ENCODE measurements at regions not wholly inside any gene's neighbourhood (a gene's known extent, or its start where the extent isn't known, plus 50 kb on each side); places are given as distances from the start of the nearest gene placed in this dataset.
A peak's percentile ranks its signal among the peaks of the same experiment; 100 is the strongest.

- no peak overlapping the region for H3K4me3 ChIP-seq (ENCODE audit: low read length)
- TF ChIP-seq CTCF (conservative IDR thresholded peaks at IDR 0.05; ENCODE audit: low read depth, low read length), result no peak
- DNase-seq (ENCODE audit: low read depth), result no peak
These were observed 740.7 kb downstream of the TNS3 start for GRCh38 chr7:46841248-46841647.

GRCh38 chr7:46839651-46840050 is 742.3 kb downstream of the TNS3 start:
- no peak overlapping the region for H3K4me3 ChIP-seq (ENCODE audit: low read length)
- TF ChIP-seq CTCF (conservative IDR thresholded peaks at IDR 0.05; ENCODE audit: low read depth, low read length), result no peak
- peak; percentile 36 for DNase-seq (ENCODE audit: low read depth)

DNA sequence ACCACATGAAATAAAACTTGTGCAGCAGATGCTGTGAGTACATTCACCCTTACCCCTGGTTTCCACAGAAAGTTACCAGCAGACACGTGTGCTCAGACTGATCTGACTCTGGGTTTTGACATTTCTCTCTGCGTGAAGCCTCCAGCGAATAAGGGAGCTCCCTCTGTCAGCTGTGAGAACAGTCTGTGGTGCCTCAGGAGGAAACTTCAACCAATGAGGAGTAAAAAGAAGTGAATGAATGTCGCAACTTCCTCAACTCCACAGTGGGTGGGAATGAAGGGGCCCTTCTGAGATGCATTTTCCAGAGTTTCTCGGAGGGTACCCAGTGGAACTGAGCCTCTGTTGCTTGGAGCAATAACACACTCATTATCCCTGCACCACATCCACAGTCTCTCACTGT is 743.4 kb downstream of the TNS3 start:
- TF ChIP-seq CTCF (conservative IDR thresholded peaks at IDR 0.05; ENCODE audit: low read depth, low read length), result no peak
- H3K4me3 ChIP-seq (ENCODE audit: low read length), result no peak overlapping the region
- no peak for DNase-seq (ENCODE audit: low read depth)

DNA sequence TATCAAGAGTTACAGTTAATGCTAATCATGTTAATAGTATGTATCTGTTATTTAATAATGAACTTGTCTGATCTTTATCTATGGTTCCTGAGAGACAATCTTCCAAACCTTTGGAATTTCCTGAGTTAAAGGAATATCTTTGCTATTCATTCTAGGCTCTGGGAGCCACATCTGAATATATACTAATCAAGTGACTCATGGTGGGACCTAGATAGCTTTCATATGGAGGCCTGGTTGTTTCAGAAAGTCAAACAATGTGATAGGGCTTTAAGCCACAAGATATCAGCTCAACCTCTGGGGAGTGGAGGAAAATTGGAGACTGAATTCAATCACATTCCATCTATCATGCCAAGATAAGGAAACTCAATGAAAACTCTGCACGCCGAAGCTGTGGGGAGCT is 746.4 kb downstream of the TNS3 start:
- no peak overlapping the region for H3K4me3 ChIP-seq (ENCODE audit: low read length)
- no peak for DNase-seq (ENCODE audit: low read depth)
- TF ChIP-seq CTCF (conservative IDR thresholded peaks at IDR 0.05; ENCODE audit: low read depth, low read length), result no peak

- H3K4me3 ChIP-seq (ENCODE audit: low read length), result no peak overlapping the region
- no peak for TF ChIP-seq CTCF (conservative IDR thresholded peaks at IDR 0.05; ENCODE audit: low read depth, low read length)
- DNase-seq (ENCODE audit: low read depth), result no peak
These were observed 747.0 kb downstream of the TNS3 start for GRCh38 chr7:46834921-46835320.

GRCh38 chr7:46833197-46833596 is 748.7 kb downstream of the TNS3 start:
- no peak for TF ChIP-seq CTCF (conservative IDR thresholded peaks at IDR 0.05; ENCODE audit: low read depth, low read length)
- no peak for DNase-seq (ENCODE audit: low read depth)
- H3K4me3 ChIP-seq (ENCODE audit: low read length), result no peak overlapping the region

DNA sequence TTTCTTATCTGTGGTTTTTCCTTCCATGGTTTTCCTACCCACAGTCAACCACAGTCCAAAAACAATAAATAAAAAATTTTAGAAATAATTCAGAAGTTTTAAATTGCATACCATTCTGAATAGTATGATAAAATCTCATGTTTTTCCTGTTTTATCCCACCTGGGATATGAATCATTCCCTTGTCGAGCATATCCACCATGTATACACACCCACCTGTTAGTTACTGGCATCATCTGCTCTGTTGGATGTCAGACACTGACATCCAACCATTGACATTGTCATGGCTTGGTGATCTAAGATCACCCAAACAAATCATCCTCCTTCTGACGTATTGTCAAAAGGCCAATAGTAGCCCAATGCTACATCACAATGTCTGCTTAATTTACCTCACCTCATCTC is 749.8 kb downstream of the TNS3 start:
- TF ChIP-seq CTCF (conservative IDR thresholded peaks at IDR 0.05; ENCODE audit: low read depth, low read length), result no peak
- DNase-seq (ENCODE audit: low read depth), result no peak
- no peak overlapping the region for H3K4me3 ChIP-seq (ENCODE audit: low read length)

All from retinal pigment epithelial cell (primary cell).